GM12892 (cell line): ENCODE measurements at regions not wholly inside any gene's neighbourhood (a gene's known extent, or its start where the extent isn't known, plus 50 kb on each side); places are given as distances from the start of the nearest gene placed in this dataset.

Experiments used
- POLR2AphosphoS5 ChIP-seq: IDR thresholded peaks from 2 replicates; pipeline ENCODE4 v1.6.1; 2011; ENCODE audit warnings: low read depth, low read length, control low read depth
- TAF1 ChIP-seq: IDR thresholded peaks from 2 replicates; pipeline ENCODE4 v1.6.1; 2011; ENCODE audit warnings: low read depth, mild to moderate bottlenecking, control low read depth, low read length, borderline replicate concordance

GRCh38 chr7:68474661-68475216 lies 1123.5 kb upstream of the AUTS2 start:
- TF ChIP-seq POLR2AphosphoS5 (no peak), TAF1 (no peak)
